Mesothelial cell of epicardium (in vitro differentiated cells): ENCODE measurements at regions not wholly inside any gene's neighbourhood (a gene's known extent, or its start where the extent isn't known, plus 50 kb on each side); places are given as distances from the start of the nearest gene placed in this dataset.

Experiments
- DNase-seq, 2 experiments: peaks; one replicate each; pipeline ENCODE4 v3.0.0; 2021; ENCODE audit warnings: low spot score in 2 of 2; ENCODE audit not compliant: unreplicated experiment in 2 of 2
- H3K27ac Mint-ChIP-seq: 2 replicates; pipeline ENCODE4 v1.8.0; 2021; ENCODE audit warnings: mixed read lengths
- H3K27me3 Mint-ChIP-seq: 2 replicates; pipeline ENCODE4 v1.8.0; 2021; ENCODE audit warnings: low read depth, mixed read lengths
- H3K36me3 Mint-ChIP-seq: 2 replicates; pipeline ENCODE4 v1.8.0; 2021; ENCODE audit warnings: mixed read lengths
- H3K4me1 Mint-ChIP-seq: 2 replicates; pipeline ENCODE4 v1.8.0; 2021; ENCODE audit warnings: mixed read lengths
- H3K4me3 Mint-ChIP-seq: 2 replicates; pipeline ENCODE4 v1.8.0; 2021; ENCODE audit warnings: mild to moderate bottlenecking, moderate library complexity, mixed read lengths
- H3K9me3 Mint-ChIP-seq: 2 replicates; pipeline ENCODE4 v1.8.0; 2021; ENCODE audit warnings: mixed read lengths
- CTCF ChIP-seq: fragments of 200-600 bp; sonication (generic); IDR thresholded peaks from one replicate; pipeline ENCODE4 v1.5.0; 2021; ENCODE audit warnings: antibody characterized with exemption; ENCODE audit not compliant: unreplicated experiment

GRCh38 chr11:38680166-38680565 lies 2082.1 kb upstream of the RAG2 start:
- Mint-ChIP-seq H3K27ac (no peak overlapping the region), H3K36me3 (no peaks in the 10 kb centered on the region), H3K4me1 (peaks cover 17% of the 10 kb centered on the region), H3K27me3 (no peaks in the 10 kb centered on the region), H3K4me3 (no peak overlapping the region), H3K9me3 (peaks cover 16% of the 10 kb centered on the region)
- no peak for DNase-seq
- no peak for TF ChIP-seq CTCF

GRCh38 chr11:38672445-38672844 lies 2074.4 kb upstream of the RAG2 start:
- Mint-ChIP-seq H3K4me3 (no peak overlapping the region), H3K36me3 (no peaks in the 10 kb centered on the region), H3K4me1 (no peaks in the 10 kb centered on the region), H3K9me3 (peaks cover 28% of the 10 kb centered on the region), H3K27me3 (no peaks in the 10 kb centered on the region), H3K27ac (no peak overlapping the region)
- no peak for TF ChIP-seq CTCF
- no peak for DNase-seq

GRCh38 chr11:38667359-38667758 lies 2069.3 kb upstream of the RAG2 start:
- Mint-ChIP-seq H3K27me3 (no peaks in the 10 kb centered on the region), H3K4me1 (no peaks in the 10 kb centered on the region), H3K27ac (no peak overlapping the region), H3K9me3 (peaks cover 7% of the 10 kb centered on the region), H3K4me3 (no peak overlapping the region), H3K36me3 (no peaks in the 10 kb centered on the region)
- no peak for TF ChIP-seq CTCF
- no peak for DNase-seq

- H3K4me3 Mint-ChIP-seq, result no peak overlapping the region
- H3K27ac Mint-ChIP-seq, result peak overlapping the region; percentile 77
- H3K36me3 Mint-ChIP-seq, result no peaks in the 10 kb centered on the region
- no peaks in the 10 kb centered on the region for H3K9me3 Mint-ChIP-seq
- TF ChIP-seq CTCF, result no peak
- DNase-seq, result no peak
- H3K4me1 Mint-ChIP-seq, result peaks cover 22% of the 10 kb centered on the region
- H3K27me3 Mint-ChIP-seq, result no peaks in the 10 kb centered on the region
Measured at GRCh38 chr11:38648604-38649003, 2050.6 kb upstream of the RAG2 start.

- Mint-ChIP-seq H3K27ac (no peak overlapping the region), H3K27me3 (no peaks in the 10 kb centered on the region), H3K36me3 (no peaks in the 10 kb centered on the region), H3K4me3 (no peak overlapping the region), H3K9me3 (peaks cover 6% of the 10 kb centered on the region), H3K4me1 (peaks cover 18% of the 10 kb centered on the region)
- no peak for DNase-seq
- no peak for TF ChIP-seq CTCF
Measured at GRCh38 chr11:38646382-38646781, 2048.3 kb upstream of the RAG2 start.

GRCh38 chr11:38640854-38641253 lies 2042.8 kb upstream of the RAG2 start:
- peaks cover 52% of the 10 kb centered on the region for H3K9me3 Mint-ChIP-seq

More at GRCh38 chr11:38640854-38641253, 2042.8 kb upstream of the RAG2 start:
- Mint-ChIP-seq H3K36me3 (peaks cover 8% of the 10 kb centered on the region), H3K27ac (no peak overlapping the region), H3K4me3 (no peak overlapping the region), H3K27me3 (no peaks in the 10 kb centered on the region), H3K4me1 (peaks cover 2% of the 10 kb centered on the region)
- no peak for DNase-seq
- no peak for TF ChIP-seq CTCF
